A673 (cell line): ENCODE measurements at regions not wholly inside any gene's neighbourhood (a gene's known extent, or its start where the extent isn't known, plus 50 kb on each side); places are given as distances from the start of the nearest gene placed in this dataset.

Experiments used
- BruUV-seq: library from RNA; stranded (reverse); fragments of 400-500 nt; replicated peaks from 2 replicates; lab custom pipeline; 2021; lab: Mats Ljungman, UMichigan
- CTCF ChIA-PET: fragments of 300-600 bp; sonication (Branson Sonifier 250); formaldehyde crosslinking; loops from one replicate; lab custom pipeline; 2022; ENCODE audit warnings: antibody characterized with exemption; lab: Charles Lee
- POLR2A ChIA-PET: fragments of 300-600 bp; sonication (Branson Sonifier 250); formaldehyde crosslinking; loops from one replicate; lab custom pipeline; 2022; ENCODE audit warnings: antibody characterized with exemption; ENCODE audit not compliant: low non-redundant PET; lab: Charles Lee
- DNase-seq: peaks from one replicate; pipeline ENCODE4 v3.0.0-alpha.2; 2015; ENCODE audit warnings: low spot score
- H3K27ac ChIP-seq: fragments of 200-600 bp; sonication (generic); 2 replicates; pipeline ENCODE4 v1.5.1; 2016; ENCODE audit warnings: mixed run types, low read depth, mild to moderate bottlenecking, mixed read lengths, antibody characterized with exemption, low read length; ENCODE audit not compliant: poor library complexity, severe bottlenecking
- H3K27me3 ChIP-seq: fragments of 200-600 bp; sonication (generic); replicated peaks from 2 replicates; pipeline ENCODE4 v1.6.1; 2017; ENCODE audit warnings: mixed run types, low read depth, mild to moderate bottlenecking, mixed read lengths, antibody characterized with exemption, low read length; ENCODE audit not compliant: insufficient read depth, poor library complexity
- H3K36me3 ChIP-seq: fragments of 200-600 bp; sonication (generic); 2 replicates; pipeline ENCODE4 v1.6.1; 2016; ENCODE audit warnings: mixed run types, mild to moderate bottlenecking, mixed read lengths, antibody characterized with exemption, low read length; ENCODE audit not compliant: insufficient read depth, poor library complexity, severe bottlenecking
- H3K4me1 ChIP-seq: fragments of 200-600 bp; sonication (generic); 2 replicates; pipeline ENCODE4 v1.6.1; 2017; ENCODE audit warnings: mixed run types, mild to moderate bottlenecking, mixed read lengths, antibody characterized with exemption, low read length; ENCODE audit not compliant: insufficient read depth, poor library complexity, severe bottlenecking
- H3K4me3 ChIP-seq: fragments of 200-600 bp; sonication (generic); 2 replicates; pipeline ENCODE4 v1.5.1; 2016; ENCODE audit warnings: low read depth, mixed run types, mild to moderate bottlenecking, mixed read lengths, low read length; ENCODE audit not compliant: poor library complexity, severe bottlenecking
- H3K9me3 ChIP-seq: fragments of 200-600 bp; sonication (generic); 2 replicates; pipeline ENCODE4 v1.6.1; 2016; ENCODE audit warnings: mixed run types, low read depth, mild to moderate bottlenecking, mixed read lengths, antibody characterized with exemption, low read length; ENCODE audit not compliant: poor library complexity, severe bottlenecking
- CTCF ChIP-seq: fragments of 300-800, 200-600 bp; sonication (generic); conservative IDR thresholded peaks from 2 replicates; pipeline ENCODE4 v1.5.1; 2017; ENCODE audit warnings: low read depth, mild to moderate bottlenecking, antibody characterized with exemption, low read length, moderate library complexity, mixed read lengths
- EZH2 ChIP-seq: fragments of 200-600 bp; sonication (generic); IDR thresholded peaks from 2 replicates; pipeline ENCODE4 v1.6.1; 2017; ENCODE audit warnings: borderline replicate concordance, low read depth, mild to moderate bottlenecking, mixed read lengths, antibody characterized with exemption, low read length; ENCODE audit not compliant: poor library complexity, severe bottlenecking
- intact Hi-C: fragments of 100-400 bp; cut with micrococcal nuclease; formaldehyde crosslinking; loops from one replicate; pipeline ENCODE4 v1.10.0; 2022; ENCODE audit not compliant: unreplicated experiment

- intact Hi-C loops = no loop called here
- no peak for DNase-seq
- Histone ChIP-seq H3K27ac (no peak overlapping the region), H3K4me1 (no peaks in the 10 kb centered on the region), H3K4me3 (no peak overlapping the region), H3K36me3 (no peaks in the 10 kb centered on the region), H3K27me3 (peaks cover 4% of the 10 kb centered on the region), H3K9me3 (no peaks in the 10 kb centered on the region)
- POLR2A ChIA-PET = no interaction called here
- TF ChIP-seq EZH2 (no peak), CTCF (no peak)
- CTCF ChIA-PET = interaction anchor here (0.6 kb wide), 1 partner anchor 284 kb away, joined by 3 read pairs; no protein-coding TSS in a partner anchor
- BruUV-seq = no TSS peak
Observed at GRCh38 chr18:61699397-61700110, 193.3 kb downstream of the RNF152 start.

- no TSS peak for BruUV-seq
- ChIA-PET CTCF (no interaction called here), POLR2A (no interaction called here)
- Histone ChIP-seq H3K9me3 (no peaks in the 10 kb centered on the region), H3K36me3 (no peaks in the 10 kb centered on the region), H3K27me3 (no peaks in the 10 kb centered on the region), H3K4me3 (no peak overlapping the region), H3K4me1 (no peaks in the 10 kb centered on the region), H3K27ac (no peak overlapping the region)
- intact Hi-C loops = no loop called here
- DNase-seq = no peak
- TF ChIP-seq CTCF (no peak), EZH2 (no peak)
Observed at GRCh38 chr18:61697306-61697909, 195.4 kb downstream of the RNF152 start.

- ChIA-PET CTCF (no interaction called here), POLR2A (no interaction called here)
- Histone ChIP-seq H3K4me1 (no peaks in the 10 kb centered on the region), H3K4me3 (no peak overlapping the region), H3K36me3 (no peaks in the 10 kb centered on the region), H3K27ac (no peak overlapping the region), H3K9me3 (no peaks in the 10 kb centered on the region), H3K27me3 (no peaks in the 10 kb centered on the region)
- no peak for DNase-seq
- intact Hi-C loops = no loop called here
- TF ChIP-seq CTCF (no peak), EZH2 (no peak)
- no TSS peak for BruUV-seq
Observed at GRCh38 chr18:61694236-61694635, 198.6 kb downstream of the RNF152 start.
